ENCODE measurements at regions not wholly inside any gene's neighbourhood (a gene's known extent, or its start where the extent isn't known, plus 50 kb on each side); places are given as distances from the start of the nearest gene placed in this dataset.
"Not testable (repeated sequence)": the region's sequence is repeated elsewhere in the genome, so short reads cannot be mapped to it uniquely, and the experiment has no call there.

DNA sequence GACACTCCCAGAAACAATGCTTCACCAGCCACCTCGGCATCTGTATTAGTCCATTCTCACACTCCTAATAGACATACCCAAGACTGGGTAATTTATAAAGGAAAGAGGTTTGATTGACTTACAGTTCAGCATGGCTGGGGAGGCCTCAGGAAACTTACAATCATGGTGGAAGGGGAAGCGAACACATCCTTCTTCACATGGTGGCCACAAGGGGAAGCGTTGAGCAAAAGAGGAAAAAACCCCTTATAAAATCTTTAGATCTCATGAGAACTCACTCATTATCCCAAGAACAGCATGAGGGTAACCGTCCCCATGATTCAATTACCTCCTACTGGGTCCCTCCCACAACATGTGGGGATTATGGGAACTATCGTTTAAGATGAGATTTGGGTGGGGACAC is 140.9 kb downstream of the LIG4 start:
- not testable (repeated sequence) for DNase-seq

DNA sequence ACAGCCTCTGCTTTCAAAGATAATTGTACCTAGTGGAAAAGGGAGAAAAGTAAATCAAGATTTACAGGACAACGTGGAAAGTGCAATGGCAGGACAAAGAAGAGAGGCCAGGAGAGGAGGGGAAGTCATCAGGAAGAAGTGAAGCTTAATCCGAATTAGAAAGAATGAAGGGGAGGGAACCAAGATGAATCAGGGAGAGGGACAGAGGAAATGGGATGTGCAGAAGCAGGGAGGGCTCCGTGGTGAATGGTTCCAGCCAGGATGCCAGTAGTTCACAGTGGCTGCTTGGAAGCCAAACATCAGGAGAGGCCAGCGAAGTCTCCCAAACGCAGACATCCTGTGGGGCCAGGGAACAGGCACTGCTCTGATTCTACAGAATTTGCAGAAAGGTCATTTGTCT is 144.4 kb downstream of the LIG4 start:
- DNase-seq = no peak

DNA sequence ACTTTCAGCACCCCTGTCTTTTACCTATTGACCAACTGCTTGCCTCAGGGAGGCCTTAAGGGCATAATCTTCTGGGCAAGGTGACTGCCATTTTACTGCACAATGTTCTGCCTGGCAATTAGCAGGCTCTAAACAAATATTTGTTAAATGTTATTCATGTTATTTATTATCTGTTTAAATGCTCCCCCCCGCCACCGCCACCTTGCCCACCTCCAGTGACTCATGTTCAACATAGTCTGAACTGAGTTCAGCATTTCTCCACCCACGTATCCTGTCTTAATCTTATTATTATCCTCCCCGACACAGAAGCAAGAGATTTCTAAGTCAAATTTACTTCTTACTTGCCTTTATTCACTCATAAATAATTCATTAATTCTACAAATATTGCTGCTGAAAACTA is 144.8 kb downstream of the LIG4 start:
- DNase-seq = no peak

DNA sequence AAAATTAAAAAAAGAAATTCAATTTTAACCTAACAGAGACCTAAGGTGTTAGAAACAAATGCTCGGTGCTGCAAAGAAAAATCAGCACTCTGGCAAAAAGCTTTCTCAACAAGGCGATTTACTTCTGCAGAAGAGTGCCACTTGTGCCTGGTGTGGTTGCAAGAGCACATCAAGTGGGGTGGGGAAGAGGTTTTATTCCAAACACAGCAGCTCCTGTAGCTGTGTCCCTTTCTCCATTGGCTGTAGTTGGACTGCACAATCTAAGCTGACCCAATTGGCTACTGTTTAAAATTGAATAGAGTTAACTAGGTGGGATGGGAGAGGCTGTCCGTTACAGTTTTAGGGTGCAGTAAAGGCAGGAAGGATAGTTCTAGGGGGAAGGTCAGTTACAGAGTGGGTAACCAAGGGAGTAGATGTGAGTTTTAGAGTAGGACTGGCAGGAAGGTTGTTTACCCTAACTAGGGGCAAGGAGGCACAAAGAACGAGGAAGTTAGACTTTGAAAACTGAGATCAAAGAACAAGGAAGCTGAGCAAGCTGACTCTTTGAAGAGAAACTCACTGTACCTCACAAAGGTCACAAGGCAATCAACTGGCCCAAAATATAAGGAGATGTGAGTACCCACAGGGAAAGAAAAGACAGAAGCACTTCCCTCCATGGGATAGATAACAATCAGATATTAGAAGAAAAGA is 145.7 kb downstream of the LIG4 start:
- DNase-seq = no peak

DNA sequence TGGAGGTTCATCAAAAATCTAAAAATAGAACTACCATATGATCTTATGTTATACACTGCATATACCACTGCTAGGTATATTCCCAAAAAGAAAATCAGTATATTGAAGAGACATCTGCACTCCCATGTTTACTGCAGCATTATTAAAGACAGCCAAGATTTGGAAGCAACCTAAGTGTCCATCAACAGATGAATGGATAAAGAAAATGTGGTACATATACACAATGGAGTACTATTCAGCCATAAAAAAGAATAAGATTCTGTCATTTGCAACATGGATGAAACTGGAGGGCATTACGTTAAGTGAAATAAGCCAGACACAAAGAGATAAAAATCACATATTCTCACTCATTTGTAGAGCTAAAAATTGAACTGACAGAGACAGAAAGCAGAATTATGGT is 151.0 kb downstream of the LIG4 start:
- DNase-seq = not testable (repeated sequence)

DNA sequence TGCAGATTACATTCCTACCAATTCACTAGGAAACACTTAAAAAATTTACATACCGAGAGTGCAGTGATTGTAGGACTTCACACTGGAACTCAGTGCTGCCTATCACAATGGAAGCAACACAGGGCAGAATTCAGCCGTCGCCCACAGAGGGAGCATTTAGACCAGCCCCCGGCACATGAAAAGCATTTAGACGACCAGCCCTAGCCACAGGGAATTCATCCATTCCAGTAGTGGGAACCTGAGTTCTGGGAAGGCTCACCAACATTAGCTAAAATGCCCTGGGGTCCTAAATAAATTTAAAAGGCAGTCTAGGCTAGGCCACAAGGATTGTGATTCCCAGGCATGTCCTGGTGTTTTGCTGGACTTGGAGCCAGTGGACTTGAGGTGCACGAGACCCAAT is 155.2 kb downstream of the LIG4 start:
- no peak for DNase-seq

DNA sequence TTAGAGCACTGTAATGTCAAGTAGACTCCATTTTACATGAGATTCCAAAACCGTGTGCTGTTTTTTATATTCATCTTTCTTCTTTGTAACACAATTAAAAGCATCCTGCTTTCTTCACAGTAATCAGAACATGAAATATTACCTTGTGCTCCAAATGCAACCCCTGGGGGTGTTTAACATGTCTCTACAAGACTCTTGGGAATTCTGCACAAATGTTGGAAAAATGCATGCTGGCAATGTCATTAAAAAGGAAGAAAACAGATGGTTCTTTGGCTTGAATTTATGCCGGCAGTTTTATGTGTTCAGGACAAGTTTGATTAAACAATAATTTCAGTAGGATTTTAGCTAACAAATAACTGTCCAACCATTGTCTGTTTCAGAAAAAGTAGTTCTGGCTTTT is 159.1 kb downstream of the LIG4 start:
- no peak for DNase-seq

DNA sequence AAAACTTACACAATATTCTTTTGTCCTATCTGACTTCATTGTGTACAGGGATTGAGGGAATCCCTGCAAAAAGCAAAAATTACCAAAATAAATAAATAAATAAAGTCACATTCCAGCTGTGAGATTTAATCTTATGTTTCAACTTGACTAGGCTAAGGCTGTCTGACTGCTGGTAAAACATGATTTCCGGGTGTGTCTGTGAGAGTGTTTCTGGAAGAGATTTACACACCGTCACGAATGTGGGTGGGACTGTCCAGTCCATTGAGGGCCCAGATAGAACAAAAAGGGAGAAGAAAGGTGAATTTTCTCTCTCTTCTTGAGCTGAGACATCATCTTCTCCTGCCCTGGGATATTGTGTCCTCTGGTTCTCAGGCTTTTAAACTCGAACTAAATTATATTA is 166.1 kb downstream of the LIG4 start:
- DNase-seq = no peak

DNA sequence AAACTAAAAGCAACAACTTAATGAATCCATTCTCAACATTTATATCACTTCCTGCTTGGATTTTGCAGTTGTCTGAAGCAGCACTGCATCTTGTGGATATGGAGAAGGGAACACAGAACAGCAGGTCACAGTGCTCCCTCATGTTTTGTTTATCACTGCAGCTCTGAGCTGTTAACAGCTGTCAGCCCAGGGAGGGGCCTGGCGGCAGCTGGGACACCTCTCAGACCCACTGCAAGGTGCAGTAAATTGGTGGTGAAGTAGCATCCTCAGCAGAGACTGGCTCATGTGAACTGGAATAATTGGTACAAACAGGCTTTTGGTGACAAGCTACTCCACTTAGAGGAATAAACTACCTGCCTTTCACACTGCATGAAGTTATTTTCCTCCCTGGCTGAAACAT is 170.4 kb downstream of the LIG4 start:
- DNase-seq = peak; percentile 33

DNA sequence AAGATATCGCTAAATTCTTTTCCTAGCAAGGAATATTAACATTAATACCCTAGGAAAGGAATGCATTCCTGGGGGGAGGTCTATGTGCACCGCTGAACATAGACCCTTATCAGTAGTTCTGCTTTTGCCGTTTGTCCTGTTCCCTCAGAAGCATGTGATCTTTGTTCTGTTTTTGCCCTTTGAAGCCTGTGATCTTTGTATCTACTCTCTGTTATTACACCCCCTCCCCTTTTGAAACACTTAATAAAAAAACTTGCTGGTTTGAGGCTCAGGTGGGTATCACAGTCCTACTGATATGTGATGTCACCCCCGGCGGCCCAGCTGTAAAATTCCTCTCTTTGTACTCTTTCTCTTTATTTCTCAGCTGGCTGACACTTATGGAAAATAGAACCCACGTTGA is 172.5 kb downstream of the LIG4 start:
- not testable (repeated sequence) for DNase-seq

DNA sequence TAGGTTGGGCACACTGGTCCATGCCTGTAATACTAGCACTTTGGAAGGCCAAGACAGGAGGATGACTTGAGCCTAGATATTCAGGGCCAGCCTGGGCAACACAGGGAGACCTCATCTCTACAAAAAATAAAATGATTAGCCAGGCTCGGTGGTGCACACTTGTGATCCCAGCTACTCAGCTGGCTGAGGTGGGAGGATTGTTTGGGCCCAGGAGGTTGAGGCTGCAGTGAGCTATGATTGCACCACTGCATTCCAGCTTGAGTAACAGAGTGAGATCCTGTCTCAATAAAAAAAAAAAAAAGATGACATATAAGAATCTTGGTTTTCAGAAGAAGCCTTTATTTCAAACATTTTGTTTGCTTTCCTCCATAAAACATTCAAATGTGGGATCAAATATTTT is 178.0 kb downstream of the LIG4 start:
- no peak for DNase-seq

DNA sequence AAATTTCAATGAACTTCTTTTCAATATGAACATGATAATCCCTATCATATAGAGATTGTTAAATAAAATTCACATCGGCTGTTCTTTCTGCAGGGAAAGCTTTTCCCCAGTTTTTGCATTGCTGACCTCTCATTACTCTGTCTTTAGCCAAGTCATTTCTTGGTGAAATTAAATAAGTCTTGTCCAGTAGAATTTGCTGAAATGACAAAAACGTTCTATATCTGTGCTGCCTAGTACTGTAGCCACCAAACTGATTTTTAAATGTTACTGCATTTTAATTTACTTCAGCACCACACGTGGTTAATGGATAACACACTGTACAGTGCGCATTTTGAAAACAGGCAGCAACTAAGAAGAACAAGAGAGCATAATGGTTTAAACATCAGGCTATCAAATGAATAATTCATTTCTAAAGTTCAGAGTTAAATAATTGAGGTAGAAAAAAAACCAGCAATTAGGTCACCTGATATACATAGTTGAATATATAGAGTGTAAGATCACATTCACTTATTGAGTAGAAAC is 178.9 kb downstream of the LIG4 start:
- DNase-seq = no peak

DNA sequence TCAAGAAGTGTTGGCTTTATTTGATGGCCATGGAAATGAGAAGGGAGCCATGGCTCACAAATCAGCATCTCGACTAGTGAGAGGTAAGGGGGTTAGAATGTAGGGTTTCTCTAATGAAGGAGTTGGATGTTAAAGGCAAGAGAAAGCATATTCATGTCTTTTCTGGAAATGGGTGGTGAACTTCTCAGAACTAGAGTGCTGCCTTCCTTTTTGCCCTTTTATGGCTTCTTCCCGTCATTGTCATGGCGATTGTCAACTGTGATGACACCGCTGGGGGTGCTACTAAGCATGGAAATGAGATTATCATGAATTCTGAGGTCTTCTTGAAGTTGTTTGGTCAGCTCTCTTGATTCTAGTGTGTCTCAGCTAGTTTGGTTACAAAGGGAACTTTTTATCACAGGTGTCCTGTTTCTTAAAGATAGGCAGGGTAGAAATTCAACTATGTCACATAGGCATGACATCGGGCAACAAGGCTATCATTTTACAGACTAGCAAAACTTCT is 180.4 kb downstream of the LIG4 start:
- no peak for DNase-seq

DNA sequence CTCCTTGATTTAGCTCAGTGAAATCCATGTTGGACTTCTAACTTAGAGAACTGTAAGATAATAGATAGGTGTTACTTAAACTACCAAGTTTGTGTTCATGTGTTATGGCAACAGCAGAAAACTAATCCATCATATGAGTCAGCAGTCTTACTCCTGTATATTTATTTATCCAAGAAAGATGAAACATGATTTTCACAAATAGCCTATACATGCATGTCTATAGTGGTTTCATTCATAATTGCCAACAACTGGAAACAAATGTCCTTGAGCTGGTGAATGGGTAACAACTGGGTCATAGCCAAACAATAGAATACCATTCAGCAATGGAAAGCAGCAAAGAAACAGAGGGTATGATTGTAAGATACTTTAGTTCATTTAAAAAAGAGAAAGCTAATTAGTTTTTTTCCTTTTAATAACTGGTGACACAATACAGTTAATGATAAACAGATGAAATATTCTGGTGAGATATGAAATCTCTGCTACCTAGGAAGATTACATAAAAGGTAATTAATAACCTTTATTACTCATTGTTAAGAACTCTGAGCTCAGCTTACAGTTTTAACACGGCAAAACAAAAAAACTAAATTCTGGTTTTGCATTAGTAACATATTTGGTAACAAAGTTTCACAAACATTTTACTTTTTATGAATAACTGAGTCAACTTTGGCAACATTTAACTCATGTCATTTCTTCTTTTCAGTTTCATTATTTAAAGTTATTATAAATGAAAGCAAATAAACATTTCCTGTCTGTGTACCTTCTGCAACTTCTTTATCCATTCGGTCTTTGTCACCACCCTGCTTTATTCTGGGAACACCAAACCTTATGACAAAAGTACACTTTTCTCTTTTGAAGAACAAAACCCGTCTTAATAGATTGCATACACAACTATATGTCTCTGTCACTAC is 181.3 kb downstream of the LIG4 start:
- no peak for DNase-seq

DNA sequence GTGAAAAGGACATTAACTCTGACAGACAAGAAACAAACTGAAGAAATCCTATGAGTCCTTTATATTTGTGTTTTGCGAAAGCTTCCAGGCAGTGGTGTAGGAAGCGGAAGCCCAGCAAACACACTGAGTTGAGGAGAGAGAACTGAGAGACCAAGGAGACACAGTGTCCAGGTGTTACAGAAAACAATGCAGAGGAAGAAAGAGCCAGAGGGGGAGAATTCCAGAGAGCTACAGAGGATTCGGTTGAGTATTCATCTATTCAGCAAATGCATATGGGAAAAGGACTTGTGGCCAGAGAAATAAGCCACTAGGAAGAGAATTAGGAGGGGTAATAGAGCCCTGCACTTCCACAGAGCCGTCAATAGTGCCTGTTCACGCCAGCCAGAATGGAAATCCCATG is 183.5 kb downstream of the LIG4 start:
- no peak for DNase-seq

DNA sequence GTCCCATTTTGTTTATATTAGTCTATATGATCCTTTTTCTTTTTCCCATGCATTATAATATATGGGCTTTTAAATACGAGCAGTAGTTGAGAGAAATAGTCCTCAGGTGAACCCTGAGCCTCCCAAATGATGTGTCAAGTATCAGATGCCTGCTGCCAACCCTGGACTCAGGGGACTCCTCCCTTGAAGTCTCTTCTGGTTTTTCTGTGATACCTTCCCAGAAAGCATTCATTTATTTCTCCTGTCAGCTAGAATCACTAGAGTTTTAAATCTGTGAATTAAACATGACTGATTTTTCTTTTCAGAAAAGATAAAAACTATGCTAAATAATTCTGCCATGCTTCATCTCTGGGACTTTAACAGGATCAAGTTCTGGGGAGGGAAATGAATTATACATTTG is 184.6 kb downstream of the LIG4 start:
- no peak for DNase-seq

DNA sequence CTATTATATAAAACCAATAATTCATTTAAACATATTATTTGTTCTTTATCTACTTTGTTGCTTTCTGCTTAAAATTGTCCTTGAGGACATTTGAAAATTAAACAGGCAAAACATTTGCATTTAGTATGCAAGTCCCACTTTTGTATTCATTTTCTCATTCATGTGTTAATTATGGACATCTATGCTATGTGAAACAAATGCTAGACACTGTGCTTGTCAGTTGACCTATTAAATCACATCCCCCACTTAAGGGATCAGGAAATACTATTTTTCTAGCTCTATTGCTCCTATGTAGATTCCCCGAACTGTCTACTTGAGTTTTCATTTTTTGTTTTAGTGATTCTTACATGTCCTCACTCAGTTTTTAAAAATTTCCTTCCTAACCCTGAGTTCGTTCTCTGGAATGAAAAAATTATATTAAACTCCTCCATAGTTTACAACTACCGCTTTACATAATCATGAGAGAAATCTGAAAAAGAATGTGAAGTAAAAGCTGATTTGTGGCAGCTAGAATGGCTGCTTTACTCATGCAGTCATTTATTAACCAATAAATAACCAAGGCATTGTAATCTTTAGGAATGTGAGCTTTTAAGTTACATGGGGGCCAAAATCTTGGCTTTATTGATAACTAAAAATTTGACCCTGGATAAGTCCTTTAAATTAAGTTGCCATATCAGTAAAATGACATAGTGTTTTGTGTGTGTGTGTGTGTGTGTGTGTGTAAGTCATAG is 188.5 kb downstream of the LIG4 start:
- DNase-seq = no peak

DNA sequence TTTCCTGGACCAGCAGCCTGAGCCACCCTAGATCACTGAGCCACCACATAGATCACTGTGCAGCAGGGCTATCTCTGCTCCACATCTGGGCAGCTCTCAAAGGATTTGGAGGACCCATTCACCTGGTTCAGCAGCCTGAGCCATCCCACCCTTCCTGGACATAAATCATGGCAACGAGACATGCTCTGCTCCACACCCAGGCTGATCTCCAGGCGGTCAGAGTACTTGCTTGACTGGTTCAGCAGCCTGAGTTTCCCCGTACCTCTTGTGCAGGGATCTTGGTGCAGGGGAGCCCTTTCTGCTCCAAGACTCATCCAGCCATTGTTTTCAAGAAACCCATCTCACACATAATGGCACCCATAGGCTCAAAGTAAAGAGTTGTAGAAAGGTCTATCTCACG is 195.3 kb downstream of the LIG4 start:
- DNase-seq = peak; percentile 30

DNA sequence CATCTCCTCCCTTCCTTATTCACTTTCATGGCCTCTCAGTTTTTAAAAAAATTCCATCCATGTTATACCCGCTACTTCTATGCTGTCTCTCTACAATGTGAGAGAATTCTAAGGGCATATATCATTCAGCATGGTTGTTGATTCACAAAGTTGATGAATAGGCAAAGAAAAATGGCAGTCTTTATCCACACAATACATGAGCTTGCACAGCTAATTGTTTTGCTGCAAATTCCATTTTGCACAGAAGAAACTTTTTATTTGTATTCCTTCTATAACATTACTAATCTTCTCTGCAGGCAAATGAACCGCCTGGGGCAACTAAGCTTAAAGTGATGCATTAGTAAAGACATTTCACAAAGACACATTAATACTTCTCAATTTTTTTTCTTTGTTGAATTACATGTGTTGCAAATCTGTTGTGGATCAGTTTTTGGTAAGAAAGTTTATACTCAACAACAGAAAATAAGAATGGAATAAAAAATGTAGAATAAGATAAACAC is 196.9 kb downstream of the LIG4 start:
- no peak for DNase-seq

DNA sequence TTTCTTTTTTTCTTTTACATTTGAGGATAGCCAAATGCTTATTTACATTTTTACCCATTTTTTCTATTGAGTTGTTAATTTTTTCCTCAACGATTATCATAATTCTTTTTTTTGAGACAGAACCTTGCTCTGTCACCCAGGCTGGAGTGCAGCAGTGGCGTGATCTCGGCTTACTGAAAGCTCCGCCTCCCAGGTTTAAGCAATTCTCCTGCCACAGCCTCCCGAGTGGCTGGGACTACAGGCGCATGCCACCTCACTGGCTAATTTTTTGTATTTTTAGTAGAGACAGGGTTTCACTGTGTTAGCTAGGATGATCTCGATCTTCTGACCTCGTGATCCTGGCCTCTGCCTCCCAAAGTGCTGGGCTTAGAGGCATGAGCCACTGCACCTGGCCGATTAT is 208.7 kb downstream of the LIG4 start:
- DNase-seq = no peak

DNA sequence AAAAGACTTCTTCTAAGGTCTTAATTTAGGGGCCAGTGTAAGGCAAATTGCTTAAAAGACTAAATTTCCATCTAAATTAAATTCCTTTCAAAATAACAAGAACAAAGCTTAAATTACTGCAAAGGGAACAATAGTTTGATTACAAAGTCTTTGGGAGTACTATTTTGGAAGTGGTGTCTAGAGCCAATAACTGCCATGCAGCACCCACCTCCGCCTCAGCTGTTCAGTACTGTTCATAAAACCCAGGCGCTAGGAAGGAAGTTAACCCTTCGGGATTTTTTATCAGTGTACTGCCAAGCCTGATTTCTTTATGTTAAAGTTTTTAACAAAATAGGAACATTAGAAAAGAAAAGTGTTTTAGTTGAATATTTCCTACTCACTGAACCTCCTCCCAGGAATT is 210.1 kb downstream of the LIG4 start:
- no peak for DNase-seq

DNA sequence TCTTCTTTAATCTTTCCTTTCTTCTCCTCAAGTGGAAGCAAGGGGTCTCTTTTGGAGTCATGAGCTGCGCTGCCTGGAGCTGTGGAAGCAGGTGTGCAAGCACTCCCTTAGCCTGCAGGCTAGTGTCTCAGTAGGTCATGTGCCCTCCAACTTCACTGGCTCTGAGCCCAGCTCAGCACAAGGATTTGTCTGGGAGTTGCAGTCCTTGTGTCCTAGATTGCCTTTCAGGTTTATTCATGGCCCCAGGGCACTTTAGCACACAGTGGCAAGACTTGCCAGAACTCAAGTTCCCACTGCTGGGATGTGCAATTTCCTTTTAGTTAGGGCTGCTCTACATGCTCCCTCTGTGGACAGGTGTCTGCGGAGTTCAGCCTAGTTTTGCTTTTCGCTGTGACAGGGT is 211.7 kb downstream of the LIG4 start:
- DNase-seq = no peak

DNA sequence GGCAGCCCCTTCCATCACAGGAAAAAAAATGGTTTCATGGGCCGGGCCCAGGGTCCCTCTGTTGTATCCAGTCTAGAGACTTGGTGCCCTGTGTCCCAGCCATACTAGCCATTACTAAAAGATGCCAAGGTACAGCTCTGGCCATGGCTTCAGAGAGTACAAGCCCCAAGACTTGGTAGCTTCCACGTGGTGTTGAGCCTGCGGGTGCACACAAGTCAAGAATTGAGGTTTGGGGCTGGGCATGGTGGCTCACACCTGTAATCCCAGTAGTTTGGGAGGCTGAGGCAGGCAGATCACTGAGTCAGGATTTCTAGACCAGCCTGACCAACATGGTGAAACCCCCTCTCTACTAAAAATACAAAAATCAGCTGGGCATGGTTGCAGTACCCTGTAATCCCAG is 214.3 kb downstream of the LIG4 start:
- no peak for DNase-seq
